ENCODE measurements at regions not wholly inside any gene's neighbourhood (a gene's known extent, or its start where the extent isn't known, plus 50 kb on each side); places are given as distances from the start of the nearest gene placed in this dataset.

DNA sequence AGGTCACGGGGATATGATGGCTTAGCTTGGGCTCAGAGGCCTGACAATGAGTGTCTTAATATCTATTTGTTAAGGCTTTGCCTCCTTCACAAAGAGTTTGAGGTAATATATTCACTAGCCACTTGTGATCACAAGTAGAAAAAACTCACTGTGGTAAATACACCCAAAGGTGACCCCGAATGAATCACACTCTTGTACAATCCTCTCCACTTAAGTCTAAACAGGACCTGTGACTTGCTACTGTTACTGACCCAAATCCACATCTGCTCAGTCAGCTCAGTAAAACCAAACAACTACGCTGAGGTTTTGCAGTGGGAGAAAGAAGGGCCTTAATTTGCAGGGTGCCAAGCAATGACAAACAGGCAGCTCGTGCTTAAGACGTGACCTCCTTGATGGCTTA, 223.8 kb upstream of the MAGEC2 start:
- Histone ChIP-seq H4K8ac (ENCODE audit: low read depth in 2 of 2, low read length in 2 of 2) (no peak overlapping the region), H2BK5ac (ENCODE audit: low read depth, low read length, poor library complexity, severe bottlenecking) (no peak overlapping the region), H3K4me3 (ENCODE audit: insufficient read depth, low read depth, low read length) (no peak overlapping the region), H3K4me1 (ENCODE audit: control insufficient read depth, insufficient read depth, low read length) (no peaks in the 10 kb centered on the region), H2BK20ac (ENCODE audit: low read depth, low read length) (no peak overlapping the region), H2BK120ac (ENCODE audit: low read depth, low read length) (no peak overlapping the region), H2AK9ac (replicated peaks; ENCODE audit: low read depth, low read length, poor library complexity) (no peak overlapping the region), H4K20me1 (ENCODE audit: insufficient read depth, low read length) (no peaks in the 10 kb centered on the region), H3K23ac (ENCODE audit: low read depth, low read length) (no peak overlapping the region), H3K14ac (replicated peaks; ENCODE audit: low read depth, low read length) (no peak overlapping the region), H3K4me2 (ENCODE audit: low read depth, low read length) (no peak overlapping the region), H4K91ac (ENCODE audit: insufficient read depth, low read depth, low read length) (no peak overlapping the region), H3K79me1 (ENCODE audit: low read depth in 1 of 2, low read length in 2 of 2) (no peaks in the 10 kb centered on the region), H3K4ac (ENCODE audit: low read depth, low read length) (no peak overlapping the region), H3K56ac (ENCODE audit: extremely low read depth, insufficient read depth, low read length) (no peak overlapping the region), H3K9me3 (ENCODE audit: control insufficient read depth, insufficient read depth, low read length) (no peaks in the 10 kb centered on the region; the same call in 1 of the 2 replicates), H3K9me1 (ENCODE audit: insufficient read depth, low read length) (no peaks in the 10 kb centered on the region), H3K27ac (ENCODE audit: insufficient read depth, low read length) (no peak overlapping the region), H3K9ac (ENCODE audit: low read depth, low read length) (no peak overlapping the region), H2BK15ac (ENCODE audit: low read depth, low read length) (no peak overlapping the region), H3K36me3 (ENCODE audit: control insufficient read depth, insufficient read depth, low read length) (no peaks in the 10 kb centered on the region), H3K27me3 (ENCODE audit: control insufficient read depth, insufficient read depth, low read length) (no peaks in the 10 kb centered on the region), H2AK5ac (ENCODE audit: low read depth, low read length) (no peak overlapping the region), H4K5ac (ENCODE audit: low read depth, low read length) (no peak overlapping the region), H2AFZ (replicated peaks; ENCODE audit: low read length, poor library complexity) (no peak overlapping the region), H3K18ac (ENCODE audit: low read depth, low read length) (no peak overlapping the region)
- ATAC-seq (ENCODE audit: low read depth) (no peak), DNase-seq (no peak)
- BruUV-seq (replicated peaks) = no TSS peak
- no CpG with 5 or more reads among the region's 5 CpGs for WGBS, 2 experiments (ENCODE audit: extremely low coverage in 2 of 2, insufficient read length in 1 of 2)
- dilution Hi-C loops (cut with HindIII; ENCODE audit: low sequenced_read_pairs, unreplicated experiment) = no loop called here
- POLR2A ChIA-PET (ENCODE audit: unreplicated experiment) = no interaction called here
- intact Hi-C loops (cut with micrococcal nuclease) = no loop called here
- in situ Hi-C loops (cut with MboI; ENCODE audit: low sequenced_read_pairs) = no loop called here
- CTCF ChIA-PET = no interaction called here
- TF ChIP-seq ELK1 (IDR thresholded peaks at IDR 0.05; ENCODE audit: borderline replicate concordance, low read depth, low read length) = no peak
- no peak for TF ChIP-seq BHLHE40 (IDR thresholded peaks at IDR 0.05; ENCODE audit: low read depth, low read length)
- no peak for TF ChIP-seq RCOR1 (IDR thresholded peaks at IDR 0.05; ENCODE audit: insufficient replicate concordance, low read length)
- no peak for TF ChIP-seq CEBPB (IDR thresholded peaks at IDR 0.05; ENCODE audit: low read depth, low read length)
- TF ChIP-seq MAZ (IDR thresholded peaks at IDR 0.05; ENCODE audit: borderline replicate concordance, low read depth, low read length) = no peak
- no peak for TF ChIP-seq FOS (IDR thresholded peaks at IDR 0.05; ENCODE audit: low read depth, low read length)
- no peak for TF ChIP-seq NFE2L2 (IDR thresholded peaks at IDR 0.05; ENCODE audit: low read depth, low read length)
- no peak for TF ChIP-seq MXI1 (IDR thresholded peaks at IDR 0.05; ENCODE audit: borderline replicate concordance, low read depth, low read length)
- TF ChIP-seq SMC3 (IDR thresholded peaks at IDR 0.05; ENCODE audit: low read depth, low read length) = no peak
- TF ChIP-seq MAFK (IDR thresholded peaks at IDR 0.05; ENCODE audit: low read depth, low read length) = no peak
- no peak for TF ChIP-seq CHD1 (IDR thresholded peaks at IDR 0.05; ENCODE audit: low read depth, low read length)
- TF ChIP-seq, protein P1, sequence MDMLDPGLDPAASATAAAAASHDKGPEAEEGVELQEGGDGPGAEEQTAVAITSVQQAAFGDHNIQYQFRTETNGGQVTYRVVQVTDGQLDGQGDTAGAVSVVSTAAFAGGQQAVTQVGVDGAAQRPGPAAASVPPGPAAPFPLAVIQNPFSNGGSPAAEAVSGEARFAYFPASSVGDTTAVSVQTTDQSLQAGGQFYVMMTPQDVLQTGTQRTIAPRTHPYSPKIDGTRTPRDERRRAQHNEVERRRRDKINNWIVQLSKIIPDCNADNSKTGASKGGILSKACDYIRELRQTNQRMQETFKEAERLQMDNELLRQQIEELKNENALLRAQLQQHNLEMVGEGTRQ (IDR thresholded peaks at IDR 0.05; ENCODE audit: low read depth, low read length) = no peak
- TF ChIP-seq POLR2A (IDR thresholded peaks at IDR 0.05; ENCODE audit: low read depth, low read length) = no peak
- TF ChIP-seq RFX5 (IDR thresholded peaks at IDR 0.05; ENCODE audit: low read depth, low read length) = no peak
- TF ChIP-seq CTCF (conservative IDR thresholded peaks at IDR 0.05; ENCODE audit: low read depth, low read length) = no peak
- TF ChIP-seq RAD21 (IDR thresholded peaks at IDR 0.05; ENCODE audit: low read length) = no peak

All from IMR-90 (cell line).